ENCODE measurements at regions not wholly inside any gene's neighbourhood (a gene's known extent, or its start where the extent isn't known, plus 50 kb on each side); places are given as distances from the start of the nearest gene placed in this dataset.

DNA sequence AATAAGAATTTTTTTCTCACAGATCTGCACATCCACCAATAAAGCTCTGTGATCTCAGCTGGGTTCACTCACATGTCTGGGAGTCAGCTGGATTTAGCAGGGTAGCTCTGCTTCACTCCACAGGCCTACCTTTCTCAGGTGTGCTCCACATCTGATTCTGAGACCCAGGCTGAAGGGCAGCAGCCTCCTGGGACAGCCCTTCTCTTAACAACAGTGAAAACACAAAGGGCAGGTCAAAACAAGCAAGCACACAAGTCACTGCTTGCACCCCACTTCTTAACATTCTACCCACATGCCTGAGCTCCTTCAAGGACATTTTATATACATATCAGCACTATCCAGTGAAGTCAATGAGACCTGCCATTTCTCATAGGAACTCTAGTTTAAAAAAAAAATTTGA lies 96.0 kb upstream of the MAP3K4 start:
- BruUV-seq (replicated peaks) = no TSS peak
- no peak for FAIRE-seq

More for the DNA sequence above, 96.0 kb upstream of the MAP3K4 start:
- Histone ChIP-seq H3K79me2 (ENCODE audit: control insufficient read depth, insufficient read depth, low read length) (no peaks in the 10 kb centered on the region), H3K9ac (ENCODE audit: control insufficient read depth, insufficient read depth, low read length) (no peak overlapping the region), H3K36me3 (ENCODE audit: control insufficient read depth in 2 of 2, insufficient read depth in 2 of 2, low read length in 1 of 2) (no peaks in the 10 kb centered on the region), H3K9me3 (replicated peaks; ENCODE audit: control insufficient read depth, insufficient read depth, low read length) (no peaks in the 10 kb centered on the region), H3K27ac (ENCODE audit: control insufficient read depth, insufficient read depth) (no peak overlapping the region), H3K27me3 (replicated peaks in 1 of 2; ENCODE audit: control insufficient read depth in 2 of 2, insufficient read depth in 2 of 2, low read length in 1 of 2) (no peaks in the 10 kb centered on the region), H3K4me3 (no peak overlapping the region), H4K20me1 (ENCODE audit: control insufficient read depth, insufficient read depth) (no peaks in the 10 kb centered on the region), H3K4me2 (ENCODE audit: control insufficient read depth, insufficient read depth) (no peak overlapping the region), H2AFZ (ENCODE audit: control insufficient read depth, low read depth, low read length) (no peak overlapping the region), H3K4me1 (ENCODE audit: control insufficient read depth, insufficient read depth, low read length) (no peaks in the 10 kb centered on the region)
- ChIA-PET SMC1A (ENCODE audit: uncharacterized antibody, unreplicated experiment) (no interaction called here), CTCF (interaction anchor here (1.0 kb wide), 1 partner anchor 10 kb away, joined by 3 read pairs; no protein-coding TSS in a partner anchor), POLR2A (no interaction called here), RAD21 (ENCODE audit: unreplicated experiment) (no interaction called here)
- TF ChIP-seq, protein P1, sequence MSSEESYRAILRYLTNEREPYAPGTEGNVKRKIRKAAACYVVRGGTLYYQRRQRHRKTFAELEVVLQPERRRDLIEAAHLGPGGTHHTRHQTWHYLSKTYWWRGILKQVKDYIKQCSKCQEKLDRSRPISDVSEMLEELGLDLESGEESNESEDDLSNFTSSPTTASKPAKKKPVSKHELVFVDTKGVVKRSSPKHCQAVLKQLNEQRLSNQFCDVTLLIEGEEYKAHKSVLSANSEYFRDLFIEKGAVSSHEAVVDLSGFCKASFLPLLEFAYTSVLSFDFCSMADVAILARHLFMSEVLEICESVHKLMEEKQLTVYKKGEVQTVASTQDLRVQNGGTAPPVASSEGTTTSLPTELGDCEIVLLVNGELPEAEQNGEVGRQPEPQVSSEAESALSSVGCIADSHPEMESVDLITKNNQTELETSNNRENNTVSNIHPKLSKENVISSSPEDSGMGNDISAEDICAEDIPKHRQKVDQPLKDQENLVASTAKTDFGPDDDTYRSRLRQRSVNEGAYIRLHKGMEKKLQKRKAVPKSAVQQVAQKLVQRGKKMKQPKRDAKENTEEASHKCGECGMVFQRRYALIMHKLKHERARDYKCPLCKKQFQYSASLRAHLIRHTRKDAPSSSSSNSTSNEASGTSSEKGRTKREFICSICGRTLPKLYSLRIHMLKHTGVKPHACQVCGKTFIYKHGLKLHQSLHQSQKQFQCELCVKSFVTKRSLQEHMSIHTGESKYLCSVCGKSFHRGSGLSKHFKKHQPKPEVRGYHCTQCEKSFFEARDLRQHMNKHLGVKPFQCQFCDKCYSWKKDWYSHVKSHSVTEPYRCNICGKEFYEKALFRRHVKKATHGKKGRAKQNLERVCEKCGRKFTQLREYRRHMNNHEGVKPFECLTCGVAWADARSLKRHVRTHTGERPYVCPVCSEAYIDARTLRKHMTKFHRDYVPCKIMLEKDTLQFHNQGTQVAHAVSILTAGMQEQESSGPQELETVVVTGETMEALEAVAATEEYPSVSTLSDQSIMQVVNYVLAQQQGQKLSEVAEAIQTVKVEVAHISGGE (CRISPR knock-in tag; IDR thresholded peaks at IDR 0.05) = no peak
- TF ChIP-seq CHD1 (IDR thresholded peaks at IDR 0.05; ENCODE audit: low read depth, low read length) = no peak
- no peak for TF ChIP-seq DPF2 (IDR thresholded peaks at IDR 0.05)
- TF ChIP-seq EP300 (IDR thresholded peaks at IDR 0.05; ENCODE audit: borderline replicate concordance in 1 of 2, control insufficient read depth in 1 of 2, low read depth in 2 of 2, low read length in 2 of 2) = no peak
- TF ChIP-seq ZNF207 (IDR thresholded peaks at IDR 0.05; ENCODE audit: borderline replicate concordance) = no peak
- TF ChIP-seq ATF7 (IDR thresholded peaks at IDR 0.05; ENCODE audit: low read depth) = no peak
- TF ChIP-seq JUNB (IDR thresholded peaks at IDR 0.05) = no peak
- no peak for TF ChIP-seq FOXM1 (IDR thresholded peaks at IDR 0.05; ENCODE audit: low read depth, low read length)
- TF ChIP-seq RAD51 (IDR thresholded peaks at IDR 0.05) = no peak
- no peak for TF ChIP-seq LARP7 (IDR thresholded peaks at IDR 0.05)
- TF ChIP-seq TBL1XR1 (IDR thresholded peaks at IDR 0.05; ENCODE audit: low read depth, low read length) = no peak
- in situ Hi-C loops (cut with MboI) = no loop called here
- ATAC-seq (no peak), DNase-seq (ENCODE audit: low read depth, low spot score) (no peak)
- intact Hi-C loops (cut with micrococcal nuclease; ENCODE audit: unreplicated experiment) = no loop called here

All from GM12878 (cell line).